Ovary (tissue), 3 donors: ENCODE measurements at regions not wholly inside any gene's neighbourhood (a gene's known extent, or its start where the extent isn't known, plus 50 kb on each side); places are given as distances from the start of the nearest gene placed in this dataset.

Source experiments
- CTCF ChIP-seq, 3 donors: fragments of 450-650 bp in 2 of 3; fragments of 200-600 bp in 1 of 3; IDR thresholded peaks; one replicate each; pipeline versions ENCODE4 v1.5.1 to v1.8.0; 2016 to 2022; ENCODE audit warnings: antibody characterized with exemption in 3 of 3, mild to moderate bottlenecking in 1 of 3
- POLR2A ChIP-seq: fragments of 450-650 bp; IDR thresholded peaks from one replicate; pipeline ENCODE4 v1.6.1; 2017; ENCODE audit warnings: antibody characterized with exemption, mild to moderate bottlenecking, moderate library complexity
- donor health status: DM: no; HTN: no; CAD: no.

- TF ChIP-seq CTCF (IDR thresholded peaks at IDR 0.05) (no peak), POLR2A (no peak)
Observed at GRCh38 chr22:22179858-22180257, 64.7 kb upstream of the VPREB1 start.
